AG04450 (cell line): ENCODE measurements at regions not wholly inside any gene's neighbourhood (a gene's known extent, or its start where the extent isn't known, plus 50 kb on each side); places are given as distances from the start of the nearest gene placed in this dataset.

Experiments
- CTCF ChIA-PET: fragments of 300-600, 350-600 bp; formaldehyde crosslinking; extraction: SDS; loops from one replicate; lab custom pipeline; 2022; ENCODE audit warnings: antibody characterized with exemption, inconsistent platforms; lab: Charles Lee
- POLR2A ChIA-PET: fragments of 350-600 bp; formaldehyde crosslinking; extraction: SDS; loops from one replicate; lab custom pipeline; 2021; ENCODE audit warnings: antibody characterized with exemption, inconsistent platforms; lab: Yijun Ruan, JAX
- DNase-seq: peaks from one replicate; pipeline ENCODE4 v3.0.0-alpha.2; 2011; ENCODE audit warnings: low read depth, low spot score
- H3K27ac ChIP-seq: one replicate; pipeline ENCODE4 v1.5.1; 2012; ENCODE audit warnings: low read depth, low read length, control low read depth
- H3K27me3 ChIP-seq: one replicate; pipeline ENCODE4 v1.6.0; 2012; ENCODE audit warnings: low read length; ENCODE audit not compliant: control insufficient read depth, insufficient read depth
- H3K4me3 ChIP-seq: 2 replicates; pipeline ENCODE4 v1.5.1; 2011; ENCODE audit warnings: mild to moderate bottlenecking, low read depth, low read length, control low read depth
- H3K9me3 ChIP-seq: 2 replicates; pipeline ENCODE4 v1.5.1; 2012; ENCODE audit warnings: low read length; ENCODE audit not compliant: control insufficient read depth, insufficient read depth
- CTCF ChIP-seq: IDR thresholded peaks from 2 replicates; pipeline ENCODE4 v1.5.1; 2011; ENCODE audit warnings: low read depth, low read length, control low read depth, inconsistent platforms

- POLR2A ChIA-PET = no interaction called here
- Histone ChIP-seq H3K27ac (no peak overlapping the region), H3K27me3 (no peaks in the 10 kb centered on the region), H3K9me3 (no peaks in the 10 kb centered on the region), H3K4me3 (no peak overlapping the region)
- CTCF ChIA-PET = no interaction called here
- no peak for DNase-seq
- TF ChIP-seq CTCF = no peak
Observed at GRCh38 chr4:22959483-22959882, 266.7 kb downstream of the GBA3 start.

GRCh38 chr4:22957774-22958309 lies 265.1 kb downstream of the GBA3 start:
- no peak for TF ChIP-seq CTCF
- ChIA-PET POLR2A (no interaction called here), CTCF (no interaction called here)
- no peak for DNase-seq
- Histone ChIP-seq H3K4me3 (no peak overlapping the region), H3K27ac (no peak overlapping the region), H3K9me3 (no peaks in the 10 kb centered on the region), H3K27me3 (no peaks in the 10 kb centered on the region)

GRCh38 chr4:22949161-22949855 lies 256.6 kb downstream of the GBA3 start:
- H3K4me3 ChIP-seq = no peak overlapping the region
- H3K9me3 ChIP-seq = no peaks in the 10 kb centered on the region
- no peak for TF ChIP-seq CTCF
- ChIA-PET POLR2A (no interaction called here), CTCF (no interaction called here)
- H3K27ac ChIP-seq = no peak overlapping the region
- no peak for DNase-seq
- no peaks in the 10 kb centered on the region for H3K27me3 ChIP-seq

- ChIA-PET POLR2A (no interaction called here), CTCF (no interaction called here)
- H3K27me3 ChIP-seq = no peaks in the 10 kb centered on the region
- H3K4me3 ChIP-seq = no peak overlapping the region
- no peak for TF ChIP-seq CTCF
- H3K27ac ChIP-seq = no peak overlapping the region
- H3K9me3 ChIP-seq = no peaks in the 10 kb centered on the region
- DNase-seq = no peak
Observed at GRCh38 chr4:22947851-22948250, 255.1 kb downstream of the GBA3 start.

- ChIA-PET CTCF (no interaction called here), POLR2A (no interaction called here)
- H3K27me3 ChIP-seq = no peaks in the 10 kb centered on the region
- no peak for TF ChIP-seq CTCF
- no peak for DNase-seq
- no peak overlapping the region for H3K27ac ChIP-seq
- H3K9me3 ChIP-seq = no peaks in the 10 kb centered on the region
- no peak overlapping the region for H3K4me3 ChIP-seq
Observed at GRCh38 chr4:22942920-22943559, 250.3 kb downstream of the GBA3 start.
